ENCODE measurements at regions not wholly inside any gene's neighbourhood (a gene's known extent, or its start where the extent isn't known, plus 50 kb on each side); places are given as distances from the start of the nearest gene placed in this dataset.
"Not testable (repeated sequence)": the region's sequence is repeated elsewhere in the genome, so short reads cannot be mapped to it uniquely, and the experiment has no call there.

DNA sequence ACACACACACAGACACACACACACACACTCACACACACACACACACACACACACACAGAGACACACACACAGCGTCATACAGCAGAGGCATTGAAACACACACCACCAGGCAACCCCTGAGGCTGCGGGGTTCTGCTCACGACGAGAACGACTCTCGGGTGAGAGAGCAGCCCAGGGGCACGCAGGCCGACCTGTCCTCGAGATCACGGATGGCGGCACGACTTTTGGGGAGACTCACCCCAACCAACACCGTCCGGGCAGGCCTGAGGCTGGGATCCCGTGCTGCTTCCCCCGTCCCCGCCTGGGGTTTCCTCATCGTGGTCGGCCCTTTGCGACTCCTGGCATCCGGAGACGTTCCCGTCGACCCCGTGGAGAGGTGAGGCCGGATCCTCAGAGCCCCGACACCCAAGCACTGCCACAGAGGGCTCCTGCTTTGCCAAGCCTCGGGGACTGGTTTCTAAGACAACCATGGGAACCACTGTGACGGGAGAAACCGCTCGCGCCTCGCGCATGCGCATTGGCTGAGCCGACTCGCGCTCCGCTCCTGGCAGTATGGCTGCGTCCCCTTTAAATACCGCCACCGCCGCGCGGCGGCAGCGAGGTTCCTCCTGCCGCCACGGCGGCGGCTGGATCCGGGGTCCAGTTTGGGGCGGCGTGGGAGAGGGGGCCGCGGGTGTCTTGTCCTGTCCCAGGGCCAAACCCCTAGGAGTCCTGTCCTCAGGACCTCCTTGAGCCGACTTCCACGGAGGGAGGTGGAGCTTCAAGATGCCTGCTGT lies 132.3 kb upstream of the ANKRD20A1 start:
- H3K9ac ChIP-seq (ENCODE audit: low read length); intact Hi-C loops (cut with micrococcal nuclease): not testable (repeated sequence)

DNA sequence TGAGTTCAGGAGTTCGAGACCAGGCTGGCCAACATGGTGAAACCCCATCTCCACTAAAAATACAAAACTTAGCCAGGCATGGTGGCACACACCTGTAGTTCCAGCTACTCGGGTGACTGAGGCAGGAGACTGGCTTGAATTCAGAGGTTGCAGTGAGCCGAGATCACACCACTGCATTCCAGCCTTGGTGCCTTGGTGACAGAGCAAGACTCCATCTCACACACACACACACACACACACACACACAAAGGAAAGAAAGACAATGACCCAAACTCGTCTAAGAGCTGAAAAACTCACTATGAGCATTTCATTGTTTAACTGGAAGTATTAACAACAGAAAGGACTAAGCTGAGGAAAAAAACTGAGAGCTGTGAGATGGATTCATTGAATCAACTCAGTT lies 95.6 kb upstream of the ANKRD20A1 start:
- CTCF ChIA-PET; H3K36me3 ChIP-seq (ENCODE audit: control insufficient read depth in 1 of 2, insufficient read depth in 2 of 2, low read length in 2 of 2): not testable (repeated sequence)

More for the DNA sequence above, 132.3 kb upstream of the ANKRD20A1 start:
- BruUV-seq (replicated peaks); H3K27me3 ChIP-seq (ENCODE audit: insufficient read depth, low read length); H3K36me3 ChIP-seq (ENCODE audit: control insufficient read depth in 1 of 2, insufficient read depth in 2 of 2, low read length in 2 of 2); H3K79me2 ChIP-seq (ENCODE audit: insufficient read depth, low read length); H4K20me1 ChIP-seq (ENCODE audit: insufficient read depth); H3K4me3 ChIP-seq (replicated peaks in 1 of 2; ENCODE audit: low read depth in 1 of 2, low read length in 2 of 2); RAD21 ChIA-PET (ENCODE audit: low non-redundant PET in 1 of 2, low total read pairs in 2 of 2, uncharacterized antibody in 2 of 2, unreplicated experiment in 2 of 2); H3K9me2 ChIP-seq (ENCODE audit: insufficient read depth); H3K4me1 ChIP-seq (ENCODE audit: control insufficient read depth in 1 of 2, insufficient read depth in 2 of 2, low read length in 2 of 2); DNase-seq (ENCODE audit: low read depth, low spot score); CTCF ChIA-PET; H2AFZ ChIP-seq (ENCODE audit: low read depth, low read length, poor library complexity, severe bottlenecking); H3K4me2 ChIP-seq (ENCODE audit: low read length); H3K9me3 ChIP-seq (ENCODE audit: control insufficient read depth in 1 of 2, insufficient read depth in 1 of 2, low read depth in 1 of 2, low read length in 2 of 2); POLR2A ChIA-PET; H3K27ac ChIP-seq (ENCODE audit: low read depth, low read length): not testable (repeated sequence)
- ATAC-seq = peak; percentile 48

GRCh38 chr9:67771807-67772206 lies 86.9 kb upstream of the ANKRD20A1 start:
- CTCF ChIA-PET; RAD21 ChIA-PET (ENCODE audit: low non-redundant PET in 1 of 2, low total read pairs in 2 of 2, uncharacterized antibody in 2 of 2, unreplicated experiment in 2 of 2); H3K9me2 ChIP-seq (ENCODE audit: insufficient read depth); H4K20me1 ChIP-seq (ENCODE audit: insufficient read depth); H3K9ac ChIP-seq (ENCODE audit: low read length); H2AFZ ChIP-seq (ENCODE audit: low read depth, low read length, poor library complexity, severe bottlenecking); H3K27me3 ChIP-seq (ENCODE audit: insufficient read depth, low read length); H3K9me3 ChIP-seq (ENCODE audit: control insufficient read depth in 1 of 2, insufficient read depth in 1 of 2, low read depth in 1 of 2, low read length in 2 of 2); BruUV-seq (replicated peaks); DNase-seq (ENCODE audit: low read depth, low spot score); H3K27ac ChIP-seq (ENCODE audit: low read depth, low read length); H3K36me3 ChIP-seq (ENCODE audit: control insufficient read depth in 1 of 2, insufficient read depth in 2 of 2, low read length in 2 of 2); H3K4me2 ChIP-seq (ENCODE audit: low read length); intact Hi-C loops (cut with micrococcal nuclease); H3K4me3 ChIP-seq (replicated peaks in 1 of 2; ENCODE audit: low read depth in 1 of 2, low read length in 2 of 2); H3K4me1 ChIP-seq (ENCODE audit: control insufficient read depth in 1 of 2, insufficient read depth in 2 of 2, low read length in 2 of 2); POLR2A ChIA-PET; ATAC-seq; H3K79me2 ChIP-seq (ENCODE audit: insufficient read depth, low read length): not testable (repeated sequence)

More for the DNA sequence above, 95.6 kb upstream of the ANKRD20A1 start:
- DNase-seq (ENCODE audit: low read depth, low spot score); BruUV-seq (replicated peaks); H3K4me1 ChIP-seq (ENCODE audit: control insufficient read depth in 1 of 2, insufficient read depth in 2 of 2, low read length in 2 of 2); H3K27ac ChIP-seq (ENCODE audit: low read depth, low read length); H4K20me1 ChIP-seq (ENCODE audit: insufficient read depth); H3K9me3 ChIP-seq (ENCODE audit: control insufficient read depth in 1 of 2, insufficient read depth in 1 of 2, low read depth in 1 of 2, low read length in 2 of 2); H3K79me2 ChIP-seq (ENCODE audit: insufficient read depth, low read length); H3K9ac ChIP-seq (ENCODE audit: low read length); RAD21 ChIA-PET (ENCODE audit: low non-redundant PET in 1 of 2, low total read pairs in 2 of 2, uncharacterized antibody in 2 of 2, unreplicated experiment in 2 of 2); intact Hi-C loops (cut with micrococcal nuclease); H3K9me2 ChIP-seq (ENCODE audit: insufficient read depth); H2AFZ ChIP-seq (ENCODE audit: low read depth, low read length, poor library complexity, severe bottlenecking); H3K4me3 ChIP-seq (replicated peaks in 1 of 2; ENCODE audit: low read depth in 1 of 2, low read length in 2 of 2); POLR2A ChIA-PET; H3K27me3 ChIP-seq (ENCODE audit: insufficient read depth, low read length); ATAC-seq; H3K4me2 ChIP-seq (ENCODE audit: low read length): not testable (repeated sequence)

- H3K4me2 ChIP-seq (ENCODE audit: low read length); H3K9me3 ChIP-seq (ENCODE audit: control insufficient read depth in 1 of 2, insufficient read depth in 1 of 2, low read depth in 1 of 2, low read length in 2 of 2); H3K4me3 ChIP-seq (replicated peaks in 1 of 2; ENCODE audit: low read depth in 1 of 2, low read length in 2 of 2); ATAC-seq; H3K4me1 ChIP-seq (ENCODE audit: control insufficient read depth in 1 of 2, insufficient read depth in 2 of 2, low read length in 2 of 2); H3K79me2 ChIP-seq (ENCODE audit: insufficient read depth, low read length); H3K36me3 ChIP-seq (ENCODE audit: control insufficient read depth in 1 of 2, insufficient read depth in 2 of 2, low read length in 2 of 2); POLR2A ChIA-PET; H3K9me2 ChIP-seq (ENCODE audit: insufficient read depth); RAD21 ChIA-PET (ENCODE audit: low non-redundant PET in 1 of 2, low total read pairs in 2 of 2, uncharacterized antibody in 2 of 2, unreplicated experiment in 2 of 2); H2AFZ ChIP-seq (ENCODE audit: low read depth, low read length, poor library complexity, severe bottlenecking); H4K20me1 ChIP-seq (ENCODE audit: insufficient read depth); H3K9ac ChIP-seq (ENCODE audit: low read length); intact Hi-C loops (cut with micrococcal nuclease); DNase-seq (ENCODE audit: low read depth, low spot score); H3K27ac ChIP-seq (ENCODE audit: low read depth, low read length); BruUV-seq (replicated peaks); CTCF ChIA-PET; H3K27me3 ChIP-seq (ENCODE audit: insufficient read depth, low read length): not testable (repeated sequence)
These were observed 58.6 kb upstream of the ANKRD20A1 start for GRCh38 chr9:67800170-67800569.
